B cell (primary cell): ENCODE measurements at regions not wholly inside any gene's neighbourhood (a gene's known extent, or its start where the extent isn't known, plus 50 kb on each side); places are given as distances from the start of the nearest gene placed in this dataset.

Experiments used
- EZH2 ChIP-seq: IDR thresholded peaks from 2 replicates; pipeline ENCODE4 v1.6.1; 2012; ENCODE audit warnings: borderline replicate concordance, low read depth, mild to moderate bottlenecking, moderate library complexity, low read length; ENCODE audit not compliant: insufficient read depth, poor library complexity, severe bottlenecking
- TF ChIP-seq, protein P1 (sequence below): fragments of 200-600 bp; IDR thresholded peaks from one replicate; pipeline ENCODE4 v1.8.0; 2022; ENCODE audit warnings: antibody characterized with exemption, mild to moderate bottlenecking

DNA sequence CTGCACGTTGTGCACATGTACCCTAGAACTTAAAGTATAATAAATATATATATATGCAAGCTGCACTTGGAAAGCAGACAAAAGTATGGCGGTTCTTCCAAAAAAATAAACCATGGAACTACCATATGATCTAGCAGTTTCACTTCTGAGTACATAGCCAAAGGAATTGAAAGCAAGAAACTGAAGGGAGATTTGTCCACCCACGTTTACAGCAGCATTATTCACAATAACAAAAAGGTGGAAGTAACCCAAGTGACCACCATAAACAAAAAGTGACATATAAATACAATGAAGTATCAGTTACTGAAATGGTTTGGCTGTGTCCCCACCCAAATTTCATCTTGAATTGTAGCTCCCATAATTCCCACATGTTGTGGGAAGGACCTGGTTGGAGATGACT, 525.3 kb upstream of the CELF2 start:
- TF ChIP-seq EZH2: no peak
- TF ChIP-seq, protein P1, sequence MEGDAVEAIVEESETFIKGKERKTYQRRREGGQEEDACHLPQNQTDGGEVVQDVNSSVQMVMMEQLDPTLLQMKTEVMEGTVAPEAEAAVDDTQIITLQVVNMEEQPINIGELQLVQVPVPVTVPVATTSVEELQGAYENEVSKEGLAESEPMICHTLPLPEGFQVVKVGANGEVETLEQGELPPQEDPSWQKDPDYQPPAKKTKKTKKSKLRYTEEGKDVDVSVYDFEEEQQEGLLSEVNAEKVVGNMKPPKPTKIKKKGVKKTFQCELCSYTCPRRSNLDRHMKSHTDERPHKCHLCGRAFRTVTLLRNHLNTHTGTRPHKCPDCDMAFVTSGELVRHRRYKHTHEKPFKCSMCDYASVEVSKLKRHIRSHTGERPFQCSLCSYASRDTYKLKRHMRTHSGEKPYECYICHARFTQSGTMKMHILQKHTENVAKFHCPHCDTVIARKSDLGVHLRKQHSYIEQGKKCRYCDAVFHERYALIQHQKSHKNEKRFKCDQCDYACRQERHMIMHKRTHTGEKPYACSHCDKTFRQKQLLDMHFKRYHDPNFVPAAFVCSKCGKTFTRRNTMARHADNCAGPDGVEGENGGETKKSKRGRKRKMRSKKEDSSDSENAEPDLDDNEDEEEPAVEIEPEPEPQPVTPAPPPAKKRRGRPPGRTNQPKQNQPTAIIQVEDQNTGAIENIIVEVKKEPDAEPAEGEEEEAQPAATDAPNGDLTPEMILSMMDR: no peak
